Caco-2 (cell line): ENCODE measurements at regions not wholly inside any gene's neighbourhood (a gene's known extent, or its start where the extent isn't known, plus 50 kb on each side); places are given as distances from the start of the nearest gene placed in this dataset.

Experiments
- BruUV-seq: library from RNA; stranded (reverse); fragments of 400-500 nt; replicated peaks from 2 replicates; lab custom pipeline; 2021; lab: Mats Ljungman, UMichigan
- CTCF ChIA-PET: fragments of 300-600 bp; sonication (Branson Sonifier 250); formaldehyde crosslinking; loops from one replicate; lab custom pipeline; 2022; ENCODE audit warnings: antibody characterized with exemption; lab: Charles Lee
- POLR2A ChIA-PET: fragments of 300-600 bp; sonication (Branson Sonifier 250); formaldehyde crosslinking; loops from one replicate; lab custom pipeline; 2022; ENCODE audit warnings: antibody characterized with exemption; lab: Charles Lee
- DNase-seq, 2 experiments: peaks; one replicate each; pipeline versions ENCODE4 v3.0.0 to v3.0.0-alpha.2; 2020 to 2022
- H3K27me3 ChIP-seq: replicated peaks from 2 replicates; pipeline ENCODE4 v1.6.0; 2011; ENCODE audit warnings: low read length; ENCODE audit not compliant: control insufficient read depth, insufficient read depth
- H3K36me3 ChIP-seq: 2 replicates; pipeline ENCODE4 v1.5.1; 2011; ENCODE audit warnings: low read length; ENCODE audit not compliant: control insufficient read depth, insufficient read depth
- H3K4me1 ChIP-seq: fragments of 250-450 bp; sonication (Bioruptor Pico); 2 replicates; pipeline ENCODE4 v1.5.1; 2020; ENCODE audit warnings: mild to moderate bottlenecking
- H3K4me3 ChIP-seq: 2 replicates; pipeline ENCODE4 v1.5.1; 2011; ENCODE audit warnings: low read depth, mild to moderate bottlenecking, control low read depth, low read length
- H3K9me3 ChIP-seq: fragments of 250-450 bp; sonication (Bioruptor Pico); 2 replicates; pipeline ENCODE4 v1.5.1; 2020; ENCODE audit warnings: mild to moderate bottlenecking, moderate library complexity
- H3K27ac Mint-ChIP-seq: one replicate; pipeline ENCODE4 v1.8.0; 2022; ENCODE audit warnings: mixed read lengths; ENCODE audit not compliant: unreplicated experiment
- H3K27me3 Mint-ChIP-seq: one replicate; pipeline ENCODE4 v1.8.0; 2022; ENCODE audit warnings: mixed read lengths; ENCODE audit not compliant: insufficient read depth, unreplicated experiment
- H3K36me3 Mint-ChIP-seq: one replicate; pipeline ENCODE4 v1.8.0; 2022; ENCODE audit warnings: mild to moderate bottlenecking, mixed read lengths; ENCODE audit not compliant: insufficient read depth, unreplicated experiment
- H3K4me1 Mint-ChIP-seq: one replicate; pipeline ENCODE4 v1.8.0; 2022; ENCODE audit warnings: low read depth, mixed read lengths; ENCODE audit not compliant: unreplicated experiment
- H3K4me3 Mint-ChIP-seq: one replicate; pipeline ENCODE4 v1.8.0; 2022; ENCODE audit warnings: mild to moderate bottlenecking, moderate library complexity, mixed read lengths; ENCODE audit not compliant: unreplicated experiment
- H3K9me3 Mint-ChIP-seq: one replicate; pipeline ENCODE4 v1.8.0; 2022; ENCODE audit warnings: mixed read lengths; ENCODE audit not compliant: unreplicated experiment
- intact Hi-C: fragments of 100-400 bp; cut with micrococcal nuclease; formaldehyde crosslinking; loops from one replicate; pipeline ENCODE4 v1.10.0; 2022; ENCODE audit not compliant: unreplicated experiment
- TF ChIP-seq, protein P1 (sequence below), 2 experiments: fragments of 200-600 bp in 1 of 2; IDR thresholded peaks; 1 replicate in 1 of 2; 2 replicates in 1 of 2; pipeline versions ENCODE4 v1.5.1 to v1.8.0; 2011 to 2022; ENCODE audit warnings: antibody characterized with exemption in 1 of 2, control low read depth in 1 of 2, inconsistent platforms in 1 of 2, low read depth in 1 of 2, low read length in 1 of 2, mild to moderate bottlenecking in 1 of 2, moderate library complexity in 1 of 2; ENCODE audit not compliant: insufficient read depth in 1 of 2, severe bottlenecking in 1 of 2, unreplicated experiment in 1 of 2

DNA sequence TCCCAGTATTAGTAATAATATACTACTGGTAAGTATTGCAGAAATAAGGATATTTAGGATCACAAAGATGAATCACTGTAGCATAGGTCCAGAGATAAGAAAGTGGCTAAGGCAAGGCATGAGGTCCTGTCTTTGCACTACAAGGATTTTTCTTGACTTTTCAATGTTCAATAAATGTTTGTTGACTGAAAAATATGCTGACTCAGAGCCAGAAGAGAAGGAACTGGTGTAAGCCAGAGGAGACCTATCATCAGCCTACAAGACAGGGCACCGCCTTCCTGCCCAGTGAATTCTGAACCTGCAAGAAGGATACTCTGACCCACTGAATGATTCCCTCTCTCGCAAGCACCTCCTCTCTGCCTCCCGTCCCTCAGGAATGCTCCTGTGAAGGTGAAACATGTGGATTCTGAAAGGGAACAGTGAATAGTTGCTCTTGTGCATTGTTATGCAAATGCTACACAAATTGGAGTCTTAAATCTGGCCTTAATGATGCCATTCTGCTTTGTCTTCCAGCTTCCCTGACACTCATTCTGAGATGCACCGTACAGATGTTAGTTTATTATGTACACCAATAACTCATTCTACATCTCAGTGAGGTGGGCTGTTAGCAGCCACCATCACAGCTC lies 540.0 kb downstream of the OMA1 start:
- H3K9me3 ChIP-seq = no peaks in the 10 kb centered on the region
- no peak overlapping the region for H3K4me3 ChIP-seq
- no peak overlapping the region for H3K4me3 Mint-ChIP-seq
- ChIA-PET POLR2A (no interaction called here), CTCF (no interaction called here)
- H3K4me1 ChIP-seq = no peaks in the 10 kb centered on the region
- no peak overlapping the region for H3K27ac Mint-ChIP-seq
- H3K4me1 Mint-ChIP-seq = no peaks in the 10 kb centered on the region
- H3K27me3 Mint-ChIP-seq = peaks cover 8% of the 10 kb centered on the region
- no peaks in the 10 kb centered on the region for H3K27me3 ChIP-seq
- DNase-seq = no peak
- no peaks in the 10 kb centered on the region for H3K9me3 Mint-ChIP-seq
- no TSS peak for BruUV-seq
- H3K36me3 ChIP-seq = no peaks in the 10 kb centered on the region
- no peaks in the 10 kb centered on the region for H3K36me3 Mint-ChIP-seq
- TF ChIP-seq, protein P1, sequence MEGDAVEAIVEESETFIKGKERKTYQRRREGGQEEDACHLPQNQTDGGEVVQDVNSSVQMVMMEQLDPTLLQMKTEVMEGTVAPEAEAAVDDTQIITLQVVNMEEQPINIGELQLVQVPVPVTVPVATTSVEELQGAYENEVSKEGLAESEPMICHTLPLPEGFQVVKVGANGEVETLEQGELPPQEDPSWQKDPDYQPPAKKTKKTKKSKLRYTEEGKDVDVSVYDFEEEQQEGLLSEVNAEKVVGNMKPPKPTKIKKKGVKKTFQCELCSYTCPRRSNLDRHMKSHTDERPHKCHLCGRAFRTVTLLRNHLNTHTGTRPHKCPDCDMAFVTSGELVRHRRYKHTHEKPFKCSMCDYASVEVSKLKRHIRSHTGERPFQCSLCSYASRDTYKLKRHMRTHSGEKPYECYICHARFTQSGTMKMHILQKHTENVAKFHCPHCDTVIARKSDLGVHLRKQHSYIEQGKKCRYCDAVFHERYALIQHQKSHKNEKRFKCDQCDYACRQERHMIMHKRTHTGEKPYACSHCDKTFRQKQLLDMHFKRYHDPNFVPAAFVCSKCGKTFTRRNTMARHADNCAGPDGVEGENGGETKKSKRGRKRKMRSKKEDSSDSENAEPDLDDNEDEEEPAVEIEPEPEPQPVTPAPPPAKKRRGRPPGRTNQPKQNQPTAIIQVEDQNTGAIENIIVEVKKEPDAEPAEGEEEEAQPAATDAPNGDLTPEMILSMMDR (IDR thresholded peaks at IDR 0.05; ENCODE audit: insufficient read depth in 1 of 2, low read depth in 1 of 2, low read length in 1 of 2, severe bottlenecking in 1 of 2, unreplicated experiment in 1 of 2) = no peak
- intact Hi-C loops = no loop called here

- CTCF ChIA-PET = no interaction called here
- BruUV-seq = no TSS peak
- Histone ChIP-seq H3K4me1 (no peaks in the 10 kb centered on the region), H3K9me3 (no peaks in the 10 kb centered on the region), H3K36me3 (no peaks in the 10 kb centered on the region), H3K27me3 (no peaks in the 10 kb centered on the region), H3K4me3 (no peak overlapping the region)
- Mint-ChIP-seq H3K9me3 (no peaks in the 10 kb centered on the region), H3K4me3 (no peak overlapping the region), H3K36me3 (no peaks in the 10 kb centered on the region), H3K27me3 (peaks cover 11% of the 10 kb centered on the region), H3K4me1 (no peaks in the 10 kb centered on the region), H3K27ac (no peak overlapping the region)
- intact Hi-C loops = no loop called here
- POLR2A ChIA-PET = no interaction called here
- DNase-seq = no peak
- TF ChIP-seq, protein P1 (IDR thresholded peaks at IDR 0.05; ENCODE audit: insufficient read depth in 1 of 2, low read depth in 1 of 2, low read length in 1 of 2, severe bottlenecking in 1 of 2, unreplicated experiment in 1 of 2) = no peak
Observed at GRCh38 chr1:58005212-58005611, 541.3 kb downstream of the OMA1 start.

DNA sequence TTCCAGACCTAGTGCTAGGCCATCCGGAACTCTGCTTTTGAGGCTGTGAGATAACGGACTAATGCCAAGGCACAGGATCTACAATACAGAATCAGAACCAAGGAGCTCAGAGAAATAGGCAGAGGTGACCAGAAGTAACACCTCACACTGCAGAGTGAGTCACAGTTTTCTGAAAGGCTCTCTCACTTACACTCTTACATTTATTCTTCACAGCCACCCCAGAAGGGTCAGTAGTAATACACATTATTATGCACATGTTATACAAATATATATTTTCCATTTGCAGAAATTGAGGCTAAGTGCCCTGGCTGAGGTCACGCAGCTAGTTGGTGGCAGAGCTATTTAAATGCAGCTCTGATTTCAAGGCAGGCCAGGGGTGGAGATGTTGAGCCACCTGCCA lies 542.5 kb downstream of the OMA1 start:
- no peaks in the 10 kb centered on the region for H3K4me1 Mint-ChIP-seq
- intact Hi-C loops = no loop called here
- no TSS peak for BruUV-seq
- Histone ChIP-seq H3K36me3 (no peaks in the 10 kb centered on the region), H3K4me3 (no peak overlapping the region), H3K27me3 (no peaks in the 10 kb centered on the region), H3K9me3 (no peaks in the 10 kb centered on the region), H3K4me1 (no peaks in the 10 kb centered on the region)
- DNase-seq = no peak
- H3K36me3 Mint-ChIP-seq = no peaks in the 10 kb centered on the region
- TF ChIP-seq, protein P1 (IDR thresholded peaks at IDR 0.05; ENCODE audit: insufficient read depth in 1 of 2, low read depth in 1 of 2, low read length in 1 of 2, severe bottlenecking in 1 of 2, unreplicated experiment in 1 of 2) = no peak
- no peaks in the 10 kb centered on the region for H3K9me3 Mint-ChIP-seq
- peaks cover 11% of the 10 kb centered on the region for H3K27me3 Mint-ChIP-seq
- CTCF ChIA-PET = no interaction called here
- POLR2A ChIA-PET = no interaction called here
- no peak overlapping the region for H3K4me3 Mint-ChIP-seq
- no peak overlapping the region for H3K27ac Mint-ChIP-seq
